Embryonic facial prominence (tissue), 1 donor: ENCODE measurements at regions not wholly inside any gene's neighbourhood (a gene's known extent, or its start where the extent isn't known, plus 50 kb on each side); places are given as distances from the start of the nearest gene placed in this dataset.

Experiments
- DNase-seq: peaks from one replicate; pipeline ENCODE4 v3.0.0-alpha.2; 2016; ENCODE audit errors: extremely low spot score

DNA sequence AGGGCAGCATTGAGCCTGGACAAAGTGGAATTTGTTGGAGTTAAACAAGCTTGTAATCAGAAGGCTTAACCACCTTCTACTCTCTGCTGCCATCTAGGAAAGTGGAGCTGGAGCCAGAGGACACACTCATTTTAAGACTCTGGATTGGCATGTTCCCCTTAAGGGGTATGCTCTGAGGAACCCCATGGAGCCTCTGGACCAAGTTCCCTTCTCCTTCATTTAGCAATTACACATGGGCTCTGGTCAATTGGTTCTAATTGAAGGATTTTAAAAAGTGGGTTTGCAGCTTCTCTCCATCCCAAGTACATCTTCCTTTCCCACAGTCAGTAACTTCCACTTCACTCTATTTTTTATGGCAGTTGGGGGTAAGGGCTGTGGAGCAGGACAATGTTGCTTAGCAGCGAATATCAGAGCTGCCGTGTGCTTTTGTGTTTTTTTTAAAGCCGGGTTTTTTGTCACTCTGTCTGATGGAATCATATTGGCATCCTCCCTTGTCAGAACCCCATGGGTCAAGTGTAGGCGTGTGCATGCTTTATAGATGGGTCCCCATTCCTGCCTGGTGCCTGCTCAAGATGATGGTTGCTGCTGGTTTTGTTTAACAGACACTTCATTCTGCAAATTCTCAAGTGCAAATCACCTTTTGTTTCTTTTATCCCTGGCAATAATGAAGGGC lies 330.7 kb upstream of the ADAMTSL1 start:
- DNase-seq = no peak

- no peak for DNase-seq
Measured at GRCh38 chr9:18146329-18146728, 327.6 kb upstream of the ADAMTSL1 start.

DNA sequence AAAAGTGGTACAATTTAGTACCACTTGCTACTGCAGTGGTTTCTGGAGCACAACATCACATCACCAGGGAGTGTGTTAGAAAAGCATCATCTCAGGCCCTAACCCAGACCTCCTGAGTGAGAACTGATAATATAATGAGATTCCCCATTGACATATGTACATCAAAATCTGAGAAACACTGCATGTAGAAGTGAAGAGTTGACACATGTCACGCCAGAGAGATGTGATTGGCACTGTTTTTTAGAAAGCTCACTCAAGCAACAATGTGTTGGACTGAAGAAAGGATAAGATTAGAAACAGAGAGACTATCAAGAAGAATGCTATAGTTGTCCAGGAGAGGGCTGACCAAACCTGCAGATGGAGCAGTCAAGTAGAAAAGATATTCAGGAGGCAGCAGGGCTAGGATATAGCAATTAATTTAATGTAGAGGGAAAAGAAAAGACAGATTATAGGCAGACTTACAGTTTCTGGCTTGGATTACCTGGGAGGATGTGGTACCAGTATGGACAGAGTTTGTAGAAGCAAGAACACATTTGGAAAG lies 324.4 kb upstream of the ADAMTSL1 start:
- no peak for DNase-seq

GRCh38 chr9:18154661-18155060 lies 319.3 kb upstream of the ADAMTSL1 start:
- no peak for DNase-seq

GRCh38 chr9:18159254-18159653 lies 314.7 kb upstream of the ADAMTSL1 start:
- no peak for DNase-seq

DNA sequence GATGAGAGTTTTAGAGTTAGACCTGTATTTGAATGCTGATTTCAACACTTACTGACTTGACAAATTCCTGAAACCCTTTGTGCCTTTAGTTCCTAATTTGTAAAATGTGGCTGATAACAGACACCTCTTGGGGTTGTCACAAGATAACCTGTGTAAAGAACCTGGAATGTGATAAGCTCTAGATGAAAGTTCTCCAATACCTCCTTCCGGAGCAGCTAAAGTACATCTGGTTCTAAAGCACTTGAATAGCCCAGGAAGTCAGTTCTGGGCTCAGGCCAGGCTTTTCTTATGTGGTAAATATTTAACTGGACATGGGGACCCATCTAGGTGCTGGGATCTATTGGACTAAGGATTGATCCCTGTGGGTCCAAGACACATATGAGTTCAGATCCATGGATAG lies 310.8 kb upstream of the ADAMTSL1 start:
- no peak for DNase-seq

DNA sequence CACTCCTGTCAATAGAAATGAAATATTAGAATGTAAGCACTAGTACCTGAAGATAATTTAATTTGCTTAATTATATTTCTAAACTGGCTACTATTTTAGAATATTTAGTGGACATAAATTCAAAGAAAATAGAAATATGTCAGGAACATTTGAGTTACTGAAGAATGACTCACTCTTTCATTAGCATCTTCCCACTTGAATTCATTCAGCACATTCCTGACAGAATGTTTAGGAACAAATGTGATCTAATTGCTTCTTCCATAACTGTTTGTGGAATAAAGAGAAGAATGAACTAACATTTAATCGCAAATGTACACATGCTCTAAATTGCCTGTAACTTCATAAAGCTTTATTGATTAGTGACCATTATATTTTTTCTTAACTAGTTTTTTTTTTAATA lies 306.2 kb upstream of the ADAMTSL1 start:
- DNase-seq = no peak

GRCh38 chr9:18173923-18174322 lies 300.0 kb upstream of the ADAMTSL1 start:
- DNase-seq = no peak

DNA sequence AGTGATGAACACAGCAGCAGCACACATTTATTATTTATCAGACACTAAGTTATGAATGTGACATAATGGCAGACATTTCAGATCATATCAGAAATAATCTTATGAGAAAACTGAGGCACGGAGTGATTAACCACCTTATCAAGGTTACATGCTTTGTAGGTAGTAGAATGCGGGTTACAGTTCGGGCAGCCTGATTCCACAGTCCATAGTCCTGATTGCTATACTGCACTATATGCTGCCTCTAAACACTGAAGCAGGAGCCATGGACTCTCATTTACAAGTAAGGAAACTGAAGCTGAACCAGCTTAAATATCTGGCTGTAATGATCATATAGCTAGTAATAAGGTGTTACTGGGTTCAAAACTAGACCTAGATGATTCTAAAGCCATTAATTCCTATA lies 291.3 kb upstream of the ADAMTSL1 start:
- no peak for DNase-seq

DNA sequence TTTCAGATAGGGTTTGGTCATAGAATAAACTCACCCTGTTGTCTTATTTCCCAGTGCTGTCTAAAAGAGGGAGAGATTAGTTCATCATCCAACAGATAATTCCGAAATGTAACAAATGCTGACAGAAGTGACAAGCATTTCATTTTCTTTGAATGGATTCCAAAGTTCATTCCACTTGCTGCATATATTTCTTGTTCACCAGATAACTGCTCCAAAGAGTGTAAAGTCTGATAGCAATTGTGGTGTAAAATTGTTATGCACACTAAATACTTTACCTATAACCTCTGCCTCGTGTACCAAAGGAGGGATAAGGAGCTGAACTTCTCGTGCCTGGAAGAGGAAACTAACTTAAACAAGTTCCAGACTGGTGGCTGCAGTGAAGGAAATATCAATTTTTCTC lies 290.0 kb upstream of the ADAMTSL1 start:
- no peak for DNase-seq

DNA sequence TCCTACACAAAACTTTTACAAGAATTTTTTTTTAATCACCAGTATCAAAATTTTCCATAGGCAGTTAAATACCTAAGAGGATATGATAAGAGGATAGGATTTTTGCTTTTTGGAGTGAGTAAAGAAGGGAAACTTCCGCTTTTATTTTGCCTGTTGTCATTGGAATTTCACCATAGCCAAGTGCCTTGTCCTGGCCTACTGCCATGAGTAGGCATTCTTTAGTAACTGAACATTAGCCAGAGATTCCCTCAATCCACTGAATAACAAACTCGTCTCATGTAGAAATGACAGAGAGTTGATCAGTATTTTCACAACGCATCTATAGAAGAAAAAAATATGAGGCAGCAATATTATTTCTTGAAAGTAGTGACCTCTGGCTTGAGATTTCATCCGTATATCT lies 289.6 kb upstream of the ADAMTSL1 start:
- no peak for DNase-seq

GRCh38 chr9:18185196-18185595 lies 288.8 kb upstream of the ADAMTSL1 start:
- no peak for DNase-seq

DNA sequence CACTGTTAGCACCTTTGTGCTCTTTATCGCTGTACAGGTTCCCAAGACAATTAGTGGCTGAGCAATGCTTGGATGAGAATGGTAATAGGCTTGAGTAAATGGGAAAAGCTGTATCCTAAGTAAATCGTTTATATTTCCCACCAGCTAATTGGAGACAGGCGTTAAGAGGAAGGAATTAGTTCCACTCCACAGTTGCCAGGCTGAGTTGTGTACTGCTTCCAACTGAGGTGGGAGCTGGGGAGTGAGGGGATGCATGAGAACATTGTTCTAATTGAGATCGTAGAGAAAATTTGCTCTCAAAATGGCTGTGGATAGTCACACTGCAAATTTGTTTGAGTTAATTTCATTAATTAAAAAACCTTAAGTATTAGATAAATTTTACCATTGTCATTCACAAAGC lies 285.0 kb upstream of the ADAMTSL1 start:
- no peak for DNase-seq

- no peak for DNase-seq
Measured at GRCh38 chr9:18189871-18190670, 283.9 kb upstream of the ADAMTSL1 start.

- no peak for DNase-seq
Measured at GRCh38 chr9:18190671-18191374, 283.1 kb upstream of the ADAMTSL1 start.

DNA sequence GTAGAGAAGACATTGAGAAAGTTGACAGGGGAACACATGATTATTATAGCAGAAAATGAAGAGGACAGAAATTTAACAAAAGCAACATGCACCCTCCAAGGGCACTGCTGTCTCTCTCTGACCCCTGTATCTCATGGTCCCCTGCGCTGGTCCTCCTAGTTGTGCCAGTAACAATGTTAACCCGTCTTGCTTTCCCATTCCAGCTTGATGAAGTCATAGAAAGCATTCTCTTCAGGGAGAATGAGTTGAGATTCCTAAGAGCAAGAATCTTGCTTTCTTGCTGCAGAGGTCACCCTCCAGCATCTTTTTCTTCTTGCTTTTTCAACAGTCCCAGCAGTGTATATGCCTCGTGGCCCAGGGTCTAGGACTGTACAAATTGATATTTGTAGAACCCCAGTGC lies 279.6 kb upstream of the ADAMTSL1 start:
- DNase-seq = no peak

DNA sequence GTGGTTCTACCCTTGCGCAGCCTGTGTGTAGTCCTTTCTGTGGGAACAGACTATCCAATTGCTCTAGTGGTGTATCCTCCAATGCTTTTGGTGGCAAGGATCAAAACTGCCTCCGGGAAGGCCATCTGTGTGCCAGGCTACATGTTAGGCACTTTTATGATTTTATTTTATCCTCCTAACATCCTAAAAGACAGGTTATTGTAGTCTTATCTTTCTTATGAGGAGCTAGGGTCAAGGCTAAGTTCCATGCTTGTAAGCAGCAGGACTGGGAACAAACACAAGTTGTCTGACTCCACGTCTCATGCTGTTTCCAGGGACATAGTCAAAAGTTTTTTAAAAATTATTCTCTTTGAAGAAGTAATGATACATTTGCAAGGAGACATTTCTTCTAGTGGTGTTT lies 278.7 kb upstream of the ADAMTSL1 start:
- DNase-seq = no peak

- DNase-seq = no peak
Measured at GRCh38 chr9:18202924-18203323, 271.0 kb upstream of the ADAMTSL1 start.

GRCh38 chr9:18207735-18208134 lies 266.2 kb upstream of the ADAMTSL1 start:
- DNase-seq = no peak

DNA sequence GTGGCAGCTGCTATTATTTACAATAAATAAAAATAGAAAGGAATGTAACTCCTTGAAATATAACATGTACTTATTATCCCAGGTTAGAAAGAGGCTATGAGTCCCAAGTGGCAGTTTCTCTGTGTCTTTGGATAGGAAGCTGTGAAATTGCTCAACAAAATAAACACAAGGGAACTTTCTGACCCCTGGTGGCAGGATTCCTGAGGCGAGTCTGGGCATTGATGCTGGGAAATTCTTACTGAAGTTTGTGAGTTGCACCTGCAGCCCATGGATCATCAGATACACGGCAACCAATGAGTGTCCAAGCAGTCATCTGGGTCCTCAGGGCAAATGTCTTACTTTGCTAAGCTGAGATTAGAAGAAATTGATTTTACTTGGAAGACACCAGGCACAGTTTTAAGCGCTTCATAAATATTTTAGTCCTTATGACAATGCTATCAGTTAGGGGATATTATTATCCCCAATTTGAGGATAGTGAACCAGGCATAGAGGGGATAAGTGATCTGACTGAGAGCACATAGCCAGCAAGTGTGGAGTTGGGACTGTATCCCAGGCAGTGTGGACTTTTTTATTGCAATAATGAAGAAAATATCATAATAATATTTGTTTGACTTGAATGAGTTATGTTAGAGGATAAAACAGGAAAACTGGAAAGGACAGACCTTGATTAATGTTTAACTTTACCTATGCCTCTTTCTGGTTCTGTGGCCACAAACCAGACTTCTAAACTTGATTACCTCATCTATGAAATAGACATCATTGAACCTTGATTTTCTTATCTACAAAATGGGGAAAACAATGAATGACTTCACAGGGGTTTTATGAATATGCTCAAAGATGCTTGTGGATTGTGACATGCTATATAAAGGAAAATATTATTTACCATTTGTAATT lies 265.5 kb upstream of the ADAMTSL1 start:
- no peak for DNase-seq

DNA sequence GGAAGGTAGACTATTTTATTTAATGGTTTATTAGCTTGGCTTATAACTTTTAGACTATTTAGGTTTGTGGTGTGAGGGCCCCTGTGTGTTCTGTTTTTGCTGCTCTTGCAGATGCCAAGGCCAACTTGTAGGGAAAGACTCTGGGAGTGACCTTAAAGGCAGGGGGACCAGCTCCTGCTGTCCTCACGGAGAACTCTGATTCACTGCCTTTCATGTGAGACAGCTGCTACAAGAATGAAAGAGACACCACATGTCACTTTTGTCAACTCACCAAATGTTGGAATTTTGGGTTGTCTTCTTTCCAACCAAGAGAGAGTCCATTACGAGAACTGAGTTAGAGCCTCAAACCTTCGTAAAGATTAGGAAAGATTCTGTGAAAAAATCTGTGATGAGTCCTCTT lies 258.3 kb upstream of the ADAMTSL1 start:
- no peak for DNase-seq

GRCh38 chr9:18216376-18216775 lies 257.6 kb upstream of the ADAMTSL1 start:
- no peak for DNase-seq
